ENCODE measurements at regions not wholly inside any gene's neighbourhood (a gene's known extent, or its start where the extent isn't known, plus 50 kb on each side); places are given as distances from the start of the nearest gene placed in this dataset.

- H3K9ac ChIP-seq (ENCODE audit: low read length) = no peak overlapping the region
- no peaks in the 10 kb centered on the region for H3F3A ChIP-seq (ENCODE audit: insufficient read depth, low read length)
- H3K27me3 ChIP-seq (replicated peaks; ENCODE audit: insufficient read depth, low read length) = no peaks in the 10 kb centered on the region
- TF ChIP-seq EZH2 (optimal IDR thresholded peaks at IDR 0.05; ENCODE audit: low read depth, low read length) (no peak), CTCF (IDR thresholded peaks at IDR 0.05; ENCODE audit: low read length) (no peak), EZH2phosphoT487 (IDR thresholded peaks at IDR 0.05; ENCODE audit: low read length) (no peak)
- no peak overlapping the region for H3K27ac ChIP-seq (ENCODE audit: low read length)
- no peaks in the 10 kb centered on the region for H3K36me3 ChIP-seq (replicated peaks; ENCODE audit: insufficient read depth, low read length)
- no peaks in the 10 kb centered on the region for H4K20me1 ChIP-seq (ENCODE audit: insufficient read depth, low read length)
- no peaks in the 10 kb centered on the region for H3K9me2 ChIP-seq (replicated peaks; ENCODE audit: insufficient read depth, low read length)
- H3K9me3 ChIP-seq (replicated peaks; ENCODE audit: insufficient read depth, low read length) = no peaks in the 10 kb centered on the region
- H3K4me1 ChIP-seq (ENCODE audit: low read length) = no peaks in the 10 kb centered on the region
- H2AFZ ChIP-seq (ENCODE audit: low read length) = no peak overlapping the region
- no peaks in the 10 kb centered on the region for H3K79me2 ChIP-seq (ENCODE audit: low read length)
- no peak overlapping the region for H3K4me3 ChIP-seq (ENCODE audit: low read length)
- H3K4me2 ChIP-seq (ENCODE audit: low read depth, low read length) = no peak overlapping the region
- DNase-seq = no peak
These were observed 293.7 kb downstream of the ARPP21 start for GRCh38 chr3:35932995-35933394.

- Histone ChIP-seq H3K9me3 (replicated peaks; ENCODE audit: insufficient read depth, low read length) (no peaks in the 10 kb centered on the region), H2AFZ (ENCODE audit: low read length) (no peak overlapping the region), H3K4me2 (ENCODE audit: low read depth, low read length) (no peak overlapping the region), H3K27me3 (replicated peaks; ENCODE audit: insufficient read depth, low read length) (no peaks in the 10 kb centered on the region), H3F3A (ENCODE audit: insufficient read depth, low read length) (no peaks in the 10 kb centered on the region), H3K27ac (ENCODE audit: low read length) (no peak overlapping the region), H3K4me3 (ENCODE audit: low read length) (no peak overlapping the region), H4K20me1 (ENCODE audit: insufficient read depth, low read length) (no peaks in the 10 kb centered on the region), H3K9me2 (replicated peaks; ENCODE audit: insufficient read depth, low read length) (no peaks in the 10 kb centered on the region), H3K36me3 (replicated peaks; ENCODE audit: insufficient read depth, low read length) (no peaks in the 10 kb centered on the region), H3K9ac (ENCODE audit: low read length) (no peak overlapping the region), H3K4me1 (ENCODE audit: low read length) (no peaks in the 10 kb centered on the region), H3K79me2 (ENCODE audit: low read length) (no peaks in the 10 kb centered on the region)
- DNase-seq = no peak
- TF ChIP-seq EZH2 (optimal IDR thresholded peaks at IDR 0.05; ENCODE audit: low read depth, low read length) = no peak
- no peak for TF ChIP-seq CTCF (IDR thresholded peaks at IDR 0.05; ENCODE audit: low read length)
- no peak for TF ChIP-seq EZH2phosphoT487 (IDR thresholded peaks at IDR 0.05; ENCODE audit: low read length)
These were observed 297.2 kb downstream of the ARPP21 start for GRCh38 chr3:35936571-35936970.

- Histone ChIP-seq H3K27ac (ENCODE audit: low read length) (no peak overlapping the region), H3K36me3 (replicated peaks; ENCODE audit: insufficient read depth, low read length) (no peaks in the 10 kb centered on the region), H3F3A (ENCODE audit: insufficient read depth, low read length) (no peaks in the 10 kb centered on the region), H3K4me3 (ENCODE audit: low read length) (no peak overlapping the region), H3K9ac (ENCODE audit: low read length) (no peak overlapping the region), H3K4me1 (ENCODE audit: low read length) (no peaks in the 10 kb centered on the region), H2AFZ (ENCODE audit: low read length) (no peak overlapping the region), H3K9me3 (replicated peaks; ENCODE audit: insufficient read depth, low read length) (no peaks in the 10 kb centered on the region), H3K27me3 (replicated peaks; ENCODE audit: insufficient read depth, low read length) (no peaks in the 10 kb centered on the region), H3K79me2 (ENCODE audit: low read length) (no peaks in the 10 kb centered on the region), H3K9me2 (replicated peaks; ENCODE audit: insufficient read depth, low read length) (no peaks in the 10 kb centered on the region), H3K4me2 (ENCODE audit: low read depth, low read length) (no peak overlapping the region), H4K20me1 (ENCODE audit: insufficient read depth, low read length) (no peaks in the 10 kb centered on the region)
- no peak for DNase-seq
- TF ChIP-seq EZH2 (optimal IDR thresholded peaks at IDR 0.05; ENCODE audit: low read depth, low read length) (no peak), EZH2phosphoT487 (IDR thresholded peaks at IDR 0.05; ENCODE audit: low read length) (no peak), CTCF (IDR thresholded peaks at IDR 0.05; ENCODE audit: low read length) (no peak)
These were observed 305.8 kb downstream of the ARPP21 start for GRCh38 chr3:35944926-35945710.
